A549 (cell line): ENCODE measurements at regions not wholly inside any gene's neighbourhood (a gene's known extent, or its start where the extent isn't known, plus 50 kb on each side); places are given as distances from the start of the nearest gene placed in this dataset.

Experiments
- ATAC-seq, 2 experiments: fragments of 200-7000 bp in 1 of 2; fragments of >200 bp in 1 of 2; cut with Nextera tagmentation in 1 of 2; cut with Tn5 transposase in 1 of 2; 3 replicates each; pipeline versions ENCODE4 v1.8.0 to v1.9.1; 2018 to 2020; ENCODE audit warnings: mild to moderate bottlenecking in 1 of 2, moderate library complexity in 1 of 2
- CTCF ChIA-PET: fragments of 300-600 bp; sonication (Branson Sonifier 250); formaldehyde crosslinking; extraction: SDS; loops from one replicate; lab custom pipeline; 2021; ENCODE audit warnings: antibody characterized with exemption, inconsistent platforms; lab: Yijun Ruan, JAX
- POLR2A ChIA-PET: fragments of 350-600 bp; formaldehyde crosslinking; extraction: SDS; loops from one replicate; lab custom pipeline; 2021; ENCODE audit warnings: antibody characterized with exemption, inconsistent platforms; lab: Yijun Ruan, JAX
- DNase-seq, 2 experiments: peaks; one replicate each; pipeline versions ENCODE4 v3.0.0 to v3.0.0-alpha.2; 2011 to 2016; ENCODE audit warnings: low read depth in 1 of 2, low spot score in 1 of 2
- FAIRE-seq: peaks from 2 replicates; lab custom pipeline; 2011; peaks lifted over from hg19 to GRCh38; lab: Jason Lieb, UNC
- H3K27ac ChIP-seq, 2 experiments: fragments of >200 bp; sonication (Bioruptor Twin); formaldehyde crosslinking; 3 replicates each; pipeline ENCODE4 v1.5.1; 2016 to 2017
- H3K4me1 ChIP-seq: fragments of >200 bp; sonication (Bioruptor Twin); formaldehyde crosslinking; 3 replicates; pipeline ENCODE4 v1.6.1; 2016
- H3K4me2 ChIP-seq: fragments of >200 bp; sonication (Bioruptor Twin); formaldehyde crosslinking; 3 replicates; pipeline ENCODE4 v1.6.1; 2016
- H3K4me3 ChIP-seq: fragments of >200 bp; sonication (Bioruptor Twin); formaldehyde crosslinking; 3 replicates; pipeline ENCODE4 v1.5.1; 2016
- H3K9me3 ChIP-seq: fragments of >200 bp; sonication (Bioruptor Twin); formaldehyde crosslinking; 3 replicates; pipeline ENCODE4 v1.6.1; 2016
- CEBPB ChIP-seq, 2 experiments: fragments of >200 bp in 1 of 2; sonication (Bioruptor Twin) in 1 of 2; formaldehyde crosslinking in 1 of 2; IDR thresholded peaks; 2 replicates each; pipeline ENCODE4 v1.6.1; 2012 to 2016
- CHD2 ChIP-seq: fragments of 150-350 bp; IDR thresholded peaks from 2 replicates; pipeline ENCODE4 v1.6.1; 2014; ENCODE audit warnings: low read length; ENCODE audit not compliant: partially characterized antibody
- CHD4 ChIP-seq: fragments of 200-600 bp; sonication (generic); IDR thresholded peaks from 2 replicates; pipeline ENCODE4 v1.6.1; 2016; ENCODE audit warnings: antibody characterized with exemption, mild to moderate bottlenecking, borderline replicate concordance
- CTCF ChIP-seq: fragments of >200 bp; sonication (Bioruptor Twin); formaldehyde crosslinking; IDR thresholded peaks from 3 replicates; pipeline ENCODE4 v1.5.1; 2016
- EHMT2 ChIP-seq: fragments of 200-600 bp; sonication (generic); IDR thresholded peaks from 2 replicates; pipeline ENCODE4 v1.6.1; 2016; ENCODE audit warnings: antibody characterized with exemption, low read depth, mild to moderate bottlenecking, moderate library complexity
- ESRRA ChIP-seq: fragments of 150-350 bp; IDR thresholded peaks from 2 replicates; pipeline ENCODE4 v1.6.1; 2014; ENCODE audit warnings: mild to moderate bottlenecking, low read length, borderline replicate concordance
- FOSL2 ChIP-seq, 2 experiments: fragments of 450-650 bp in 1 of 2; fragments of >200 bp in 1 of 2; sonication (Bioruptor Twin) in 1 of 2; formaldehyde crosslinking; IDR thresholded peaks; 2 replicates each; pipeline versions ENCODE4 v1.5.0 to v1.6.1; 2016 to 2020; ENCODE audit warnings: mild to moderate bottlenecking in 1 of 2, moderate library complexity in 1 of 2
- HOXA7 ChIP-seq: fragments of 250-450 bp; sonication (Bioruptor Pico); IDR thresholded peaks from 2 replicates; pipeline ENCODE4 v1.5.0; 2020; ENCODE audit warnings: mild to moderate bottlenecking, moderate library complexity
- HOXB13 ChIP-seq: fragments of 250-450 bp; sonication (Bioruptor Pico); IDR thresholded peaks from 2 replicates; pipeline ENCODE4 v1.5.0; 2020; ENCODE audit warnings: low read depth, mild to moderate bottlenecking, moderate library complexity
- HOXB5 ChIP-seq: fragments of 250-450 bp; sonication (Bioruptor Pico); IDR thresholded peaks from 2 replicates; pipeline ENCODE4 v1.5.0; 2020; ENCODE audit warnings: mild to moderate bottlenecking, moderate library complexity
- JUNB ChIP-seq: fragments of >200 bp; sonication (Bioruptor Twin); formaldehyde crosslinking; IDR thresholded peaks from 2 replicates; pipeline ENCODE4 v1.6.1; 2016
- NFE2L2 ChIP-seq: fragments of 150-350 bp; conservative IDR thresholded peaks from 2 replicates; pipeline ENCODE4 v1.6.1; 2014; ENCODE audit warnings: low read length
- NPAS2 ChIP-seq: fragments of 250-450 bp; sonication (Bioruptor Pico); IDR thresholded peaks from 2 replicates; pipeline ENCODE4 v1.8.0; 2022; ENCODE audit warnings: mild to moderate bottlenecking, moderate library complexity, borderline replicate concordance
- PHF8 ChIP-seq: fragments of 200-600 bp; sonication (generic); IDR thresholded peaks from 2 replicates; pipeline ENCODE4 v1.6.1; 2016; ENCODE audit warnings: low read depth, mild to moderate bottlenecking, antibody characterized with exemption, moderate library complexity, borderline replicate concordance
- RAD21 ChIP-seq, 2 experiments: fragments of >200 bp in 1 of 2; sonication (Bioruptor Twin) in 1 of 2; formaldehyde crosslinking in 1 of 2; IDR thresholded peaks in 1 of 2; conservative IDR thresholded peaks in 1 of 2; 2 replicates in 1 of 2; 3 replicates in 1 of 2; pipeline ENCODE4 v1.6.1; 2012 to 2018; ENCODE audit warnings: inconsistent platforms in 1 of 2
- TP53 ChIP-seq: fragments of 250-450 bp; sonication (Bioruptor Pico); IDR thresholded peaks from 2 replicates; pipeline ENCODE4 v1.5.0; 2021; ENCODE audit warnings: mild to moderate bottlenecking, moderate library complexity
- ZC3H11A ChIP-seq: fragments of 450-650 bp; IDR thresholded peaks from 2 replicates; pipeline ENCODE4 v1.6.1; 2014; ENCODE audit warnings: antibody characterized with exemption, mild to moderate bottlenecking
- ZFP36 ChIP-seq: fragments of 450-650 bp; IDR thresholded peaks from 2 replicates; pipeline ENCODE4 v1.6.1; 2014; ENCODE audit warnings: borderline replicate concordance; ENCODE audit not compliant: partially characterized antibody
- WGBS: methylation state at CpG from one replicate; pipeline ENCODE4 v1.1.6; 2017; ENCODE audit errors: missing lambda C conversion rate; 5-methylcytosine and 5-hydroxymethylcytosine counted together
- TF ChIP-seq, protein P1 (sequence below): fragments of 250-450 bp; sonication (Bioruptor Pico); IDR thresholded peaks from 2 replicates; pipeline ENCODE4 v1.5.0; 2020; ENCODE audit warnings: low read depth, mild to moderate bottlenecking, moderate library complexity
- TF ChIP-seq, protein P2 (sequence below): fragments of >200 bp; sonication (Bioruptor Twin); formaldehyde crosslinking; IDR thresholded peaks from 3 replicates; pipeline ENCODE4 v1.6.1; 2016

DNA sequence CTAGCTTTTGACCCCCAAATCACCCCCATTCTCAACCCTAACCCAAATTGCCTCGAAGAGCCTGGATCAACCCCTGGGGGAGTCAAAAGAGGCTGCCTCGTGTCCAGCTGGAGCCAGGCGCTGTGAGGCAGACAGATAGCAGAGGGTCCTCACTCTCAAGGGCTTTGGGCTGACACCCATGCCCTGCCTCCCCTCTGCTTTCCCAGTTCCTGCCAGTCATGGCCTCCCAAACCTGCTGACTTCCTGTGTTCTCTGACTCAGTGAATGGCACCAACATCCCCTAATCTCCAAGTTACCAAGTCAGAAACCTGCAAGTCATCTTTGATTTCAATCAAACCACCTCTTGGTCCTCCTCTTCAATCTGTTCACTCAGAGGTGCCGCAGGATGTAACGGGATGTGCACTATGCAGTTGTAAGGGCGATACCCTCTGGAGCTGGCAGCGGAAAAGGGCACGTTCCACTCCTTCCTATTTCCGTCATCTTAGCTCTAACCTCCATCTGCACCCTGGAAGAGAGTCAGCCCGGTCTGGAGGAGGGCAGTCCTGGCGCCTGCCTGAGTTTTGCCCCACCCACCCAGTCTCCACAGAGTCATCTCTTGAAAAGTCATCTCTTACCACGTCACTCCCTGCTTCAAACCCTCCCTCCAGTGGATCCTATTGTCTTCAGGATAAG lies 52.4 kb upstream of the FAM174B start:
- DNase-seq (no peak), ATAC-seq (no peak)
- H3K4me3 ChIP-seq = no peak overlapping the region
- no peak overlapping the region for H3K4me2 ChIP-seq
- TF ChIP-seq NPAS2 (CRISPR knock-in tag) = no peak
- TF ChIP-seq NFE2L2 = peak; percentile 51; the same call in 1 of the 2 replicates
- TF ChIP-seq, all 56 proteins: peak for 1
- 70% methylated on average over 12 of the region's 12 CpGs for WGBS
- H3K4me1 ChIP-seq = no peaks in the 10 kb centered on the region
- ChIA-PET CTCF (interaction anchor here (1.1 to 1.5 kb wide), 3 partner anchors 35 to 611 kb away, joined by 3 to 6 read pairs (median 5); no protein-coding TSS in a partner anchor), POLR2A (no interaction called here)
- no peak overlapping the region for H3K27ac ChIP-seq
- FAIRE-seq = no peak
- H3K9me3 ChIP-seq = no peaks in the 10 kb centered on the region

GRCh38 chr15:92708635-92709034 lies 53.1 kb upstream of the FAM174B start:
- TF ChIP-seq, protein P1, sequence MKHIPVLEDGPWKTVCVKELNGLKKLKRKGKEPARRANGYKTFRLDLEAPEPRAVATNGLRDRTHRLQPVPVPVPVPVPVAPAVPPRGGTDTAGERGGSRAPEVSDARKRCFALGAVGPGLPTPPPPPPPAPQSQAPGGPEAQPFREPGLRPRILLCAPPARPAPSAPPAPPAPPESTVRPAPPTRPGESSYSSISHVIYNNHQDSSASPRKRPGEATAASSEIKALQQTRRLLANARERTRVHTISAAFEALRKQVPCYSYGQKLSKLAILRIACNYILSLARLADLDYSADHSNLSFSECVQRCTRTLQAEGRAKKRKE (CRISPR knock-in tag) = no peak
- TF ChIP-seq ZFP36 (no peak), NFE2L2 (no peak), HOXB13 (no peak), EHMT2 (no peak), JUNB (no peak), FOSL2 (IDR thresholded peaks at IDR 0.05) (no peak), FOSL2 (CRISPR knock-in tag; IDR thresholded peaks at IDR 0.05) (no peak), CHD2 (no peak), CEBPB (IDR thresholded peaks at IDR 0.05) (no peak), RAD21 (conservative IDR thresholded peaks at IDR 0.05 in 1 of 2, IDR thresholded peaks at IDR 0.05 in 1 of 2) (no peak), ESRRA (no peak), TP53 (CRISPR knock-in tag) (no peak), CTCF (no peak), HOXB5 (CRISPR knock-in tag) (no peak)
- TF ChIP-seq, all 56 proteins: peak for 0
- ATAC-seq (no peak), DNase-seq (no peak), FAIRE-seq (no peak)
- no peaks in the 10 kb centered on the region for H3K4me1 ChIP-seq
- no peak overlapping the region for H3K4me3 ChIP-seq
- no peak overlapping the region for H3K27ac ChIP-seq
- ChIA-PET POLR2A (no interaction called here), CTCF (interaction anchor here (0.7 to 3.4 kb wide), 6 partner anchors 10 to 611 kb away, joined by 3 to 14 read pairs (median 3); no protein-coding TSS in a partner anchor)
- no peaks in the 10 kb centered on the region for H3K9me3 ChIP-seq
- no peak overlapping the region for H3K4me2 ChIP-seq
- 11% methylated on average over 4 of the region's 4 CpGs for WGBS

- TF ChIP-seq CTCF (no peak), HOXA7 (no peak), CHD4 (no peak), PHF8 (no peak), ZFP36 (no peak), ZC3H11A (no peak)
- TF ChIP-seq, protein P2, sequence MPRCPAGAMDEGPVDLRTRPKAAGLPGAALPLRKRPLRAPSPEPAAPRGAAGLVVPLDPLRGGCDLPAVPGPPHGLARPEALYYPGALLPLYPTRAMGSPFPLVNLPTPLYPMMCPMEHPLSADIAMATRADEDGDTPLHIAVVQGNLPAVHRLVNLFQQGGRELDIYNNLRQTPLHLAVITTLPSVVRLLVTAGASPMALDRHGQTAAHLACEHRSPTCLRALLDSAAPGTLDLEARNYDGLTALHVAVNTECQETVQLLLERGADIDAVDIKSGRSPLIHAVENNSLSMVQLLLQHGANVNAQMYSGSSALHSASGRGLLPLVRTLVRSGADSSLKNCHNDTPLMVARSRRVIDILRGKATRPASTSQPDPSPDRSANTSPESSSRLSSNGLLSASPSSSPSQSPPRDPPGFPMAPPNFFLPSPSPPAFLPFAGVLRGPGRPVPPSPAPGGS = no peak
- WGBS = 57% methylated on average over 10 of the region's 10 CpGs
- no peak for ATAC-seq
- Histone ChIP-seq H3K9me3 (no peaks in the 10 kb centered on the region), H3K4me3 (no peak overlapping the region), H3K4me2 (no peak overlapping the region), H3K27ac (no peak overlapping the region), H3K4me1 (no peaks in the 10 kb centered on the region)
- CTCF ChIA-PET = interaction anchor here (0.7 to 3.4 kb wide), 11 partner anchors 10 to 612 kb away, joined by 3 to 14 read pairs (median 3); no protein-coding TSS in a partner anchor
- FAIRE-seq = no peak
- no peak for DNase-seq
- POLR2A ChIA-PET = no interaction called here
These were observed 53.7 kb upstream of the FAM174B start for GRCh38 chr15:92709110-92709790.
